ENCODE measurements at regions not wholly inside any gene's neighbourhood (a gene's known extent, or its start where the extent isn't known, plus 50 kb on each side); places are given as distances from the start of the nearest gene placed in this dataset.

DNA sequence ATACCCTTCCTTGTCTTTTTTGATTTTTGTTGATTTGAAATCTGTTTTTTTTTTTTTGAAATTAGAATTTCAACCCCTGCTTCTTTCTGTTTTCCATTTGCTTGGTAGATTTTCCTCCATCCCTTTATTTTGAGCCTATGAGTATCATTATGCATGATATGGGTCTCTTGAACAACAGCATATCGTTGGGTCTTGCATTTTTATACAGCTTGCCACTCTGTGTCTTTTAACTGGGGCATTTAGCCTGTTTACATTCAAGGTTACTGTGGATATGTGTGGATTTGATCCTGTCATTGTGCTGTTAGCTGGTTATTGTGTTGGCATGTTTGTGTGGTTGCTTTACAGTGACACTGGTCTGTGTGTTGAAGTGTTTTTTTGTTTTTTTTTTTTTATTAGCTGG lies 99.7 kb upstream of the P3H2 start:
- TF ChIP-seq, protein P1, sequence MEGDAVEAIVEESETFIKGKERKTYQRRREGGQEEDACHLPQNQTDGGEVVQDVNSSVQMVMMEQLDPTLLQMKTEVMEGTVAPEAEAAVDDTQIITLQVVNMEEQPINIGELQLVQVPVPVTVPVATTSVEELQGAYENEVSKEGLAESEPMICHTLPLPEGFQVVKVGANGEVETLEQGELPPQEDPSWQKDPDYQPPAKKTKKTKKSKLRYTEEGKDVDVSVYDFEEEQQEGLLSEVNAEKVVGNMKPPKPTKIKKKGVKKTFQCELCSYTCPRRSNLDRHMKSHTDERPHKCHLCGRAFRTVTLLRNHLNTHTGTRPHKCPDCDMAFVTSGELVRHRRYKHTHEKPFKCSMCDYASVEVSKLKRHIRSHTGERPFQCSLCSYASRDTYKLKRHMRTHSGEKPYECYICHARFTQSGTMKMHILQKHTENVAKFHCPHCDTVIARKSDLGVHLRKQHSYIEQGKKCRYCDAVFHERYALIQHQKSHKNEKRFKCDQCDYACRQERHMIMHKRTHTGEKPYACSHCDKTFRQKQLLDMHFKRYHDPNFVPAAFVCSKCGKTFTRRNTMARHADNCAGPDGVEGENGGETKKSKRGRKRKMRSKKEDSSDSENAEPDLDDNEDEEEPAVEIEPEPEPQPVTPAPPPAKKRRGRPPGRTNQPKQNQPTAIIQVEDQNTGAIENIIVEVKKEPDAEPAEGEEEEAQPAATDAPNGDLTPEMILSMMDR (IDR thresholded peaks at IDR 0.05): no peak
- no peak for TF ChIP-seq POLR2A (IDR thresholded peaks at IDR 0.05)
